ENCODE measurements at regions not wholly inside any gene's neighbourhood (a gene's known extent, or its start where the extent isn't known, plus 50 kb on each side); places are given as distances from the start of the nearest gene placed in this dataset.

- TF ChIP-seq NRF1 (IDR thresholded peaks at IDR 0.05; ENCODE audit: low read depth, low read length) (no peak), YY1 (IDR thresholded peaks at IDR 0.05; ENCODE audit: low read depth) (no peak), FOXM1 (IDR thresholded peaks at IDR 0.05; ENCODE audit: low read depth) (no peak), MAX (IDR thresholded peaks at IDR 0.05; ENCODE audit: low read depth) (no peak), POLR2AphosphoS5 (IDR thresholded peaks at IDR 0.05; ENCODE audit: low read depth, low read length) (no peak), EZH2phosphoT487 (IDR thresholded peaks at IDR 0.05; ENCODE audit: borderline replicate concordance, low read depth) (no peak), TAF1 (IDR thresholded peaks at IDR 0.05; ENCODE audit: borderline replicate concordance, low read depth, low read length) (no peak), CTCF (IDR thresholded peaks at IDR 0.05) (no peak), RXRA (IDR thresholded peaks at IDR 0.05; ENCODE audit: borderline replicate concordance, low read depth) (no peak), USF2 (IDR thresholded peaks at IDR 0.05; ENCODE audit: borderline replicate concordance, low read depth, low read length) (no peak), SMC3 (IDR thresholded peaks at IDR 0.05; ENCODE audit: low read depth, low read length) (no peak)
These were observed 94.5 kb upstream of the KYNU start for GRCh38 chr2:142782942-142783443.
